ENCODE measurements at regions not wholly inside any gene's neighbourhood (a gene's known extent, or its start where the extent isn't known, plus 50 kb on each side); places are given as distances from the start of the nearest gene placed in this dataset.

DNA sequence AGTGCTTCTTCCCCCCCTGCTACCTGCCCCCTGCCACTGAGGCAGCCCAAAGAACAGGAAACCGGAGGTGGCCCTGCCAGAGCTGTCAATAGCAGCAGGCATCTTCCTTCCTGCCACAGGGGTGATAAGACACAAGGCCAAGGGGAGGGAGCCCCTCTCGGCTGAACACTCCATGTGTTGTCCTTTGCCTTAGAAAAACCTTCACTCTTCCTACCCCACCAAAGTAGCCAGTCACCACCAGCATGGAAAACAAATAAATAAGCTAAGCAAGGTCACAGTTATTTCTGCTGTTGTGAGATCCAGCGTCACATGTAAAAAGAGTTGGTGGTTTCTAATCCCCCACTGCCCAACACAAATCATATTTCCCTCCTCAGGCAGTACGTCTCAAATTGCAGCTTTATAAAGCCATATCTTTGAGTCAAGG, 104.8 kb upstream of the DPT start:
- TF ChIP-seq CTCF (IDR thresholded peaks at IDR 0.05; ENCODE audit: insufficient read depth, low read length) (no peak), POLR2AphosphoS5 (IDR thresholded peaks at IDR 0.05; ENCODE audit: low read depth) (no peak), SPI1 (IDR thresholded peaks at IDR 0.05; ENCODE audit: borderline replicate concordance, low read depth) (no peak), REST (IDR thresholded peaks at IDR 0.05; ENCODE audit: insufficient replicate concordance, low read depth) (no peak), GABPA (IDR thresholded peaks at IDR 0.05; ENCODE audit: low read depth) (no peak)
